Endothelial cell of umbilical vein (primary cell): ENCODE measurements at regions not wholly inside any gene's neighbourhood (a gene's known extent, or its start where the extent isn't known, plus 50 kb on each side); places are given as distances from the start of the nearest gene placed in this dataset.

Experiments used
- BruUV-seq: library from RNA; stranded (reverse); fragments of 400-500 nt; replicated peaks from 2 replicates; lab custom pipeline; 2021; lab: Mats Ljungman, UMichigan
- CTCF ChIA-PET: fragments of 300-600, 350-600 bp; sonication (Branson Sonifier 250); formaldehyde crosslinking; loops from one replicate; lab custom pipeline; 2021; ENCODE audit warnings: antibody characterized with exemption, inconsistent platforms; lab: Charles Lee
- POLR2A ChIA-PET: fragments of 300-600, 350-600 bp; sonication (Branson Sonifier 250); formaldehyde crosslinking; loops from one replicate; lab custom pipeline; 2021; ENCODE audit warnings: antibody characterized with exemption, inconsistent platforms; lab: Charles Lee
- DNase-seq: peaks from one replicate; pipeline ENCODE4 v3.0.0-alpha.2; 2011; ENCODE audit warnings: low read depth, low spot score
- FAIRE-seq: peaks from 2 replicates; lab custom pipeline; 2011; peaks lifted over from hg19 to GRCh38; lab: Jason Lieb, UNC
- H2AFZ ChIP-seq: 2 replicates; pipeline ENCODE4 v1.6.0; 2012; ENCODE audit warnings: low read depth, low read length, control low read depth, inconsistent platforms
- H3K27ac ChIP-seq: 2 replicates; pipeline ENCODE4 v1.5.1; 2011; ENCODE audit warnings: low read depth, mild to moderate bottlenecking, control low read depth, low read length, moderate library complexity; ENCODE audit not compliant: insufficient read depth
- H3K27me3 ChIP-seq, 2 experiments: 2 replicates each; pipeline versions ENCODE4 v1.6.0 to v1.6.1; 2011; ENCODE audit warnings: low read length in 2 of 2, mixed read lengths in 1 of 2; ENCODE audit not compliant: control insufficient read depth in 2 of 2, insufficient read depth in 2 of 2
- H3K36me3 ChIP-seq, 2 experiments: 2 replicates in 1 of 2; 3 replicates in 1 of 2; pipeline ENCODE4 v1.5.1; 2011; ENCODE audit warnings: low read length in 2 of 2, mild to moderate bottlenecking in 1 of 2, moderate library complexity in 1 of 2; ENCODE audit not compliant: control insufficient read depth in 2 of 2, insufficient read depth in 2 of 2; ENCODE audit errors: extremely low read depth in 1 of 2
- H3K4me1 ChIP-seq: 3 replicates; pipeline ENCODE4 v1.5.1; 2011; ENCODE audit warnings: mild to moderate bottlenecking, low read length; ENCODE audit not compliant: control insufficient read depth, insufficient read depth; ENCODE audit errors: extremely low read depth
- H3K4me2 ChIP-seq: 2 replicates; pipeline ENCODE4 v1.6.1; 2011; ENCODE audit warnings: low read length, control low read depth, mixed read lengths; ENCODE audit not compliant: insufficient read depth
- H3K4me3 ChIP-seq, 3 experiments: fragments of 200-600 bp in 1 of 3; sonication (generic), shearing (Covaris generic) in 1 of 3; replicated peaks in 1 of 3; 2 replicates each; pipeline ENCODE4 v1.5.1; 2011 to 2016; ENCODE audit warnings: control low read depth in 3 of 3, low read length in 3 of 3, mild to moderate bottlenecking in 2 of 3, inconsistent platforms in 1 of 3, low read depth in 1 of 3, moderate library complexity in 1 of 3; ENCODE audit not compliant: insufficient read depth in 1 of 3
- H3K79me2 ChIP-seq: 2 replicates; pipeline ENCODE4 v1.6.0; 2012; ENCODE audit warnings: low read length, inconsistent platforms; ENCODE audit not compliant: control insufficient read depth, insufficient read depth
- H3K9ac ChIP-seq: replicated peaks from 2 replicates; pipeline ENCODE3; 2011; ENCODE audit warnings: low read length, control low read depth; ENCODE audit not compliant: insufficient read depth; ENCODE audit errors: extremely low read depth
- H3K9me1 ChIP-seq: replicated peaks from 3 replicates; pipeline ENCODE4 v1.6.0; 2011; ENCODE audit warnings: mild to moderate bottlenecking, low read length; ENCODE audit not compliant: control insufficient read depth, insufficient read depth; ENCODE audit errors: extremely low read depth
- H3K9me3 ChIP-seq: replicated peaks from 2 replicates; pipeline ENCODE4 v1.5.1; 2012; ENCODE audit warnings: low read length, inconsistent platforms; ENCODE audit not compliant: control insufficient read depth, insufficient read depth
- H4K20me1 ChIP-seq: replicated peaks from 2 replicates; pipeline ENCODE3; 2011; ENCODE audit warnings: mild to moderate bottlenecking, low read length; ENCODE audit not compliant: control insufficient read depth, insufficient read depth; ENCODE audit errors: extremely low read depth
- CTCF ChIP-seq, 2 donors: IDR thresholded peaks; 1 replicate in 1 of 2; 2 replicates in 1 of 2; pipeline ENCODE4 v1.5.1; 2011; ENCODE audit warnings: low read length in 2 of 2, mild to moderate bottlenecking in 2 of 2, moderate library complexity in 2 of 2, control low read depth in 1 of 2, inconsistent platforms in 1 of 2, low read depth in 1 of 2; ENCODE audit not compliant: insufficient read depth in 1 of 2; ENCODE audit errors: extremely low read depth in 1 of 2
- EZH2 ChIP-seq: IDR thresholded peaks from 2 replicates; pipeline ENCODE4 v1.6.1; 2012; ENCODE audit warnings: borderline replicate concordance, low read depth, mild to moderate bottlenecking, moderate library complexity, low read length, inconsistent platforms; ENCODE audit not compliant: severe bottlenecking
- FOS ChIP-seq: IDR thresholded peaks from 2 replicates; pipeline ENCODE4 v1.6.1; 2011; ENCODE audit warnings: mild to moderate bottlenecking, low read length, moderate library complexity, borderline replicate concordance; ENCODE audit not compliant: insufficient read depth
- GATA2 ChIP-seq: IDR thresholded peaks from 2 replicates; pipeline ENCODE4 v1.7.0; 2011; ENCODE audit warnings: low read depth, mild to moderate bottlenecking, moderate library complexity, mixed read lengths, low read length; ENCODE audit not compliant: insufficient read length, insufficient read depth
- JUN ChIP-seq: IDR thresholded peaks from 2 replicates; pipeline ENCODE4 v1.6.1; 2011; ENCODE audit warnings: borderline replicate concordance, low read depth; ENCODE audit not compliant: insufficient read length, insufficient read depth
- MAX ChIP-seq: IDR thresholded peaks from 2 replicates; pipeline ENCODE4 v1.6.1; 2011; ENCODE audit not compliant: insufficient read depth, insufficient read length
- MYC ChIP-seq: IDR thresholded peaks from one replicate; pipeline ENCODE4 v1.6.1; 2011; ENCODE audit warnings: mild to moderate bottlenecking, low read depth, low read length
- POLR2A ChIP-seq: IDR thresholded peaks from 2 replicates; pipeline ENCODE4 v1.6.1; 2012; ENCODE audit warnings: low read depth, mild to moderate bottlenecking, control low read depth, low read length
- POLR2AphosphoS5 ChIP-seq: IDR thresholded peaks from 2 replicates; pipeline ENCODE4 v1.6.1; 2012; ENCODE audit warnings: low read depth, mild to moderate bottlenecking, control low read depth, low read length, moderate library complexity; ENCODE audit not compliant: insufficient read depth
- dilution Hi-C: fragments of 300-500 bp; cut with MboI; formaldehyde crosslinking; loops from one replicate; pipeline ENCODE4 v1.15.0; 2019; ENCODE audit warnings: low sequenced_read_pairs; ENCODE audit not compliant: extremely low pct_ligation_motif_present
- intact Hi-C: fragments of 100-400 bp; cut with micrococcal nuclease; formaldehyde crosslinking; loops from one replicate; pipeline ENCODE4 v1.10.0; 2022

- intact Hi-C loops (no loop called here), dilution Hi-C loops (no loop called here)
- Histone ChIP-seq H3K9me3 (no peaks in the 10 kb centered on the region), H2AFZ (no peak overlapping the region), H3K27ac (no peak overlapping the region), H3K27me3 (peaks cover 3 to 9% of the 10 kb centered on the region in 2 experiments), H3K36me3 (no peaks in the 10 kb centered on the region), H3K4me1 (peaks cover 3% of the 10 kb centered on the region), H3K4me2 (no peak overlapping the region), H3K9me1 (no peaks in the 10 kb centered on the region), H3K79me2 (no peaks in the 10 kb centered on the region), H3K4me3 (no peak overlapping the region), H3K9ac (no peak overlapping the region), H4K20me1 (no peaks in the 10 kb centered on the region)
- ChIA-PET CTCF (interaction anchor here (1.4 kb wide), 1 partner anchor 37 kb away, joined by 5 read pairs; no protein-coding TSS in a partner anchor), POLR2A (no interaction called here)
- no TSS peak for BruUV-seq
- TF ChIP-seq MYC (no peak), FOS (no peak), EZH2 (no peak), JUN (no peak), GATA2 (no peak), CTCF (IDR thresholded peaks at IDR 0.05; ENCODE audit: extremely low read depth in 1 of 2, insufficient read depth in 1 of 2, low read depth in 1 of 2, low read length in 2 of 2) (no peak), POLR2A (no peak), MAX (no peak), POLR2AphosphoS5 (no peak)
- DNase-seq (no peak), FAIRE-seq (no peak)
Observed at GRCh38 chr16:87239545-87239944, 77.6 kb downstream of the C16orf95 start.
